ENCODE measurements at regions not wholly inside any gene's neighbourhood (a gene's known extent, or its start where the extent isn't known, plus 50 kb on each side); places are given as distances from the start of the nearest gene placed in this dataset.
"Not testable (repeated sequence)": the region's sequence is repeated elsewhere in the genome, so short reads cannot be mapped to it uniquely, and the experiment has no call there.

DNA sequence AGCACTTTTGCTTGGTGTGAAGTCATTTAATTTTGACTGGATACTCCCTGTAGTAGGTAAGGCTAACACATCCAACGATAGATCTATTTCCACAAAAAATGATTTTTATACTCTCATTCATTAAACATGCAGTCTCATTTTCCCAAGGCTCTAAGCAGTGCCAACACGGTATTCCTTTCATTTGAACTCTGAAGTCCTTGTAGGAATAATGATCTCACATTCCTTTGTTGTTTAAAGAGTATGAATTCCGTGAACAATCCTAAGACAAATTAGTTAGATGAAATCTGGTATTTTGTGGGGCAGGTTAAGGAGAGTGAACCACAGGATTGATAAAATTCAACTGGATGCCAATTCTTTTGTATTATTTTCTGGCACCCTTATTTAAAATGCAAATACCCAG is 66.6 kb downstream of the LACC1 start:
- no peak for DNase-seq

DNA sequence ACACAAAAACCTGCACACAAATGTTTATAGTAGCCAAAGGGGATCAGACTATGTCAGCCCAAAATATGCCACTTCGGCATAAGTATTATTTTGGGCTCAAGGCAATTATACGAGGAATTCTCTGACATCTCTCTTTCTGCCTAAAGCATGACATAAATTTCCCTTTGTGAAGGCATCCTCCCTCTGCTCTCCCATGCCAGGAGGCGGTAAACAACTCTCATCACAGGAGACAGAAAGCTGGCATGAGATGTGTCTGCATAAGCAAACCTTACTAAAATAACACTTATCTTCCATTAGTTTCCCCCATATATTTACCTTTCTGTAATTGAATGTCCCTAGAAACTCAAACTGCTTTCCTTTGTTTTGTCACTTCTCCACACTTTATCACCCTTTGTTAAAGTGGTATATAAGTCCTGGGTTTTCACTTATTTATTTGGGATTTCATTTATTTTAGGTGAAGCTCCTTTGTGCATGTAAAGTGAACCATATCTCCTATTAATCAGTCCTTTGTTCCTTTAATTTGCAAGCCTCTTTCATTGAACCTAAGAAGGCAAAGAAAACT is 68.3 kb downstream of the LACC1 start:
- H3K36me3 Mint-ChIP-seq (ENCODE audit: low read depth), result no peaks in the 10 kb centered on the region
- no peak overlapping the region for H3K4me3 Mint-ChIP-seq
- no peak overlapping the region for H3K27ac Mint-ChIP-seq
- no peak for DNase-seq
- TF ChIP-seq, protein P1, sequence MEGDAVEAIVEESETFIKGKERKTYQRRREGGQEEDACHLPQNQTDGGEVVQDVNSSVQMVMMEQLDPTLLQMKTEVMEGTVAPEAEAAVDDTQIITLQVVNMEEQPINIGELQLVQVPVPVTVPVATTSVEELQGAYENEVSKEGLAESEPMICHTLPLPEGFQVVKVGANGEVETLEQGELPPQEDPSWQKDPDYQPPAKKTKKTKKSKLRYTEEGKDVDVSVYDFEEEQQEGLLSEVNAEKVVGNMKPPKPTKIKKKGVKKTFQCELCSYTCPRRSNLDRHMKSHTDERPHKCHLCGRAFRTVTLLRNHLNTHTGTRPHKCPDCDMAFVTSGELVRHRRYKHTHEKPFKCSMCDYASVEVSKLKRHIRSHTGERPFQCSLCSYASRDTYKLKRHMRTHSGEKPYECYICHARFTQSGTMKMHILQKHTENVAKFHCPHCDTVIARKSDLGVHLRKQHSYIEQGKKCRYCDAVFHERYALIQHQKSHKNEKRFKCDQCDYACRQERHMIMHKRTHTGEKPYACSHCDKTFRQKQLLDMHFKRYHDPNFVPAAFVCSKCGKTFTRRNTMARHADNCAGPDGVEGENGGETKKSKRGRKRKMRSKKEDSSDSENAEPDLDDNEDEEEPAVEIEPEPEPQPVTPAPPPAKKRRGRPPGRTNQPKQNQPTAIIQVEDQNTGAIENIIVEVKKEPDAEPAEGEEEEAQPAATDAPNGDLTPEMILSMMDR (IDR thresholded peaks at IDR 0.05), result no peak
- peaks cover 3% of the 10 kb centered on the region; the same call in 1 of the 2 replicates for H3K27me3 Mint-ChIP-seq (ENCODE audit: insufficient read depth)
- H3K9me3 Mint-ChIP-seq, result no peaks in the 10 kb centered on the region; the same call in 1 of the 2 replicates
- no peaks in the 10 kb centered on the region for H3K4me1 Mint-ChIP-seq (ENCODE audit: low read depth)

More for the DNA sequence above, 66.6 kb downstream of the LACC1 start:
- Mint-ChIP-seq H3K36me3 (ENCODE audit: low read depth) (no peaks in the 10 kb centered on the region), H3K27me3 (ENCODE audit: insufficient read depth) (peaks cover 8% of the 10 kb centered on the region), H3K4me3 (no peak overlapping the region), H3K4me1 (ENCODE audit: low read depth) (no peaks in the 10 kb centered on the region), H3K27ac (no peak overlapping the region), H3K9me3 (no peaks in the 10 kb centered on the region; the same call in 1 of the 2 replicates)
- TF ChIP-seq, protein P1 (IDR thresholded peaks at IDR 0.05), result no peak

DNA sequence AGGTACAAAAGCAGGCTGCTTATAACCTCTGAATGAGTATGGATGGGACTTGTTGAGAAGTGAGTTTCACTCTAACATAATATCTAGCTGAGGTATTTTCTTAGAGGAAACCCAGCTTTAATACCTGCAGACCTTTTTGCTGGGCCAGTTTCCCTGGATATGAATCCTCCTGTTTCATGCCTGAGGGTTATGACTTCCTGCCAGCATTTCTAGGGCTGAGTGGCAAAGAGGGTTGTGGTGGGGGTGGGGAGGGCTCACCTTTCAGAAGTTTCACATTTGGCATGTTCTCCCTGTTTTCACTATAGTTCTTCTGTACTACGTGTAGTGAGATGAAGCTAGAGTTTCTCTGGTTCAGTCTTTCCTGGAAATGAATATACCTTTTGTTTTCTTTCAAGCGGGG is 73.7 kb downstream of the LACC1 start:
- no peaks in the 10 kb centered on the region; the same call in 1 of the 2 replicates for H3K9me3 Mint-ChIP-seq
- no peak overlapping the region for H3K4me3 Mint-ChIP-seq
- H3K36me3 Mint-ChIP-seq (ENCODE audit: low read depth), result no peaks in the 10 kb centered on the region
- TF ChIP-seq, protein P1 (IDR thresholded peaks at IDR 0.05), result no peak
- H3K4me1 Mint-ChIP-seq (ENCODE audit: low read depth), result no peaks in the 10 kb centered on the region
- DNase-seq, result no peak
- H3K27me3 Mint-ChIP-seq (ENCODE audit: insufficient read depth), result peaks cover 20% of the 10 kb centered on the region
- no peak overlapping the region for H3K27ac Mint-ChIP-seq

DNA sequence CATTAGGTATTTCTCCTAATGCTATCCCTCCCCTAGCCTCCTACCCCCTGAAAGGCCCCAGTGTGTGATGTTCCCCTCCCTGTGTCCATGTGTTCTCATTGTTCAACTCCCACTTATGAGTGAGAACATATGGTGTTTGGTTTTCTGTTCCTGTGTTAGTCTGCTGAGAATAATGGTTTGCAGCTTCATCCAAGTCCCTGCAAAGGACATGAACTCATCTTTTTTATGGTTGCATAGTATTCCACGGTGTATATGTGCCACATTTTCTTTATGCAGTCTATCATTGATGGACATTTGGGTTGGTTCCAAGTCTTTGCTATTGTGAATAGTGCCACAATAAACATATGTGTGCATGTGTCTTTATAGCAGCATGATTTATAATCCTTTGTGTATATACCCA is 77.3 kb downstream of the LACC1 start:
- not testable (repeated sequence) for DNase-seq

DNA sequence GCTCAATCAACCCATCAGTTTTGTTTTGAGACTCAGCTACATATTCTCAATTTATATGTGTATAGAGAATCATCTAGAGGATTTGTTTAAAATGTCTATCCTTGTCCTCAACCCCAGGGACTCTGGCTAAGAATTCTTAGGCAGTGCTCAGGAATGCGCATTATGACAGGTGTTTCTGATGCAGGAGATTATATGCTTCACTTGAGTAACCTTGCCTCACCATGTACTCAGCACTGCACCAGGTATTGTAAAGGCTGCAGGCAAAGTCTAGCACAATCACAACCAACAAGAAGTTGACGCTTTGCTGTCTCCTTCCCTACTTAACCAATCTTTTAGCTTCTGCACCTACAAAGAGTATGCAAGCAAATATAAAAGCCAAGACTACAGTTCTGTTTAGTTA is 79.6 kb downstream of the LACC1 start:
- TF ChIP-seq, protein P1 (IDR thresholded peaks at IDR 0.05), result no peak
- H3K4me3 Mint-ChIP-seq, result no peak overlapping the region
- no peak overlapping the region for H3K27ac Mint-ChIP-seq
- no peaks in the 10 kb centered on the region for H3K9me3 Mint-ChIP-seq
- no peaks in the 10 kb centered on the region for H3K36me3 Mint-ChIP-seq (ENCODE audit: low read depth)
- DNase-seq, result no peak
- no peaks in the 10 kb centered on the region for H3K4me1 Mint-ChIP-seq (ENCODE audit: low read depth)
- peaks cover 14% of the 10 kb centered on the region for H3K27me3 Mint-ChIP-seq (ENCODE audit: insufficient read depth)

More for the DNA sequence above, 77.3 kb downstream of the LACC1 start:
- H3K4me3 Mint-ChIP-seq; H3K27ac Mint-ChIP-seq; H3K4me1 Mint-ChIP-seq (ENCODE audit: low read depth); H3K9me3 Mint-ChIP-seq; H3K36me3 Mint-ChIP-seq (ENCODE audit: low read depth): not testable (repeated sequence)
- peaks cover 20% of the 10 kb centered on the region for H3K27me3 Mint-ChIP-seq (ENCODE audit: insufficient read depth)

DNA sequence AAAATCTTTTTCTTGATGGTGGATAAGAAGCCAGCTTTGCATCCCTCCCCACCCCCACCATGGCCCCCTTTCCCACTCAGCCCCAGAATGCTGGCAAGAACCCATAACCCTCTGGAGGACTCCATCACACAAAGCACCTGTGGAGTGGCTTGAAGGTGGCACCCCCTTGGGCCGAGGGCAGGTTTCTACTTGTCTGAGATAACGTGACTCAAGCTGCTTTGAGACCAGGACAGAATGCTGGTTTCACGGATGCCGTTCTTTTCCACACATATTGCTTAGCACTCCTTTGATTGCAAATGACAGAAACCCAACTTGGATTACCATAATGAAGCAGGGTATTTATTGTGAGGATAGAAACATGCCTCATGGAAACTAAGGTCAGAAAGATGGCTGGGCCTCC is 82.2 kb downstream of the LACC1 start:
- Mint-ChIP-seq H3K4me1 (ENCODE audit: low read depth) (no peaks in the 10 kb centered on the region), H3K27me3 (ENCODE audit: insufficient read depth) (peaks cover 15% of the 10 kb centered on the region)
- TF ChIP-seq, protein P1 (IDR thresholded peaks at IDR 0.05), result no peak

More for the DNA sequence above, 82.2 kb downstream of the LACC1 start:
- Mint-ChIP-seq H3K36me3 (ENCODE audit: low read depth) (no peaks in the 10 kb centered on the region), H3K27ac (no peak overlapping the region), H3K4me3 (no peak overlapping the region), H3K9me3 (no peaks in the 10 kb centered on the region)
- no peak for DNase-seq

Measured in HFFc6 (cell line).